ENCODE measurements at regions not wholly inside any gene's neighbourhood (a gene's known extent, or its start where the extent isn't known, plus 50 kb on each side); places are given as distances from the start of the nearest gene placed in this dataset.

DNA sequence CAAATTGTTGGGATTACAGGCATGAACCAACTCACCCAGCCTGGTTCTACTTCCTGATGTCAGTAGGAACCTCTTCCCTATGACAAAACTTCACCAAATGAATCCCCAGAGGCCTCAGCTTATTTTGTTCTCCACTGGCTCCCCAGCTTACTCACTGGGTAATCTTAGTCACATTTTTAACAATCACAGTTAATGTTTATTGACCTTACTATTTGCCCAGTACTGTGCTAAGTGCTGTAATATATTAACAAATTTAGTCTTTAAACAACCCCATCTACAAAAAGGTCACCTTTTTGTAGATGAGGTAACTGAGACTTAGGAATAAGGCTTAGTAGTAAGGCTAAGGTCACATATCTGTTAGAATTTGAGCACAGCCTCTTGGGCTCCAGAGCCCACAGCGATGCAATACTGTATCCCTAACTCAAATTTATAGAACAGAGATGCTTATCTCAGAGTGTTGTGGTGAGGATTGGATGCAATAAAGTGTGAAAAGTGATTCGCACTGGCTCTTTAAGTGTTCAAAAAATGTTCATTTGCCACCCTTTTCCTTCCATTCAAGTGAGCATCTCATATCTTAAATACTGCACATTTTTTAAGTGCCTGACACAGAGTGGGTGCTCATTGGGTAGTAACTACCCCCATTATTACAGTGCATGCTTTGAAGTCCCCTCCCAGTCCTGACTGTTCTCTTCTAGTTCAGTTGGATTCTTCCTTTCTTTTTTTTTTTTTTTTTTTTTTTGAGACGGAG lies 146.4 kb upstream of the ARHGAP5 start:
- TF ChIP-seq CTCF (IDR thresholded peaks at IDR 0.05; ENCODE audit: low read depth, low read length) = no peak
- no peak for TF ChIP-seq EZH2phosphoT487 (IDR thresholded peaks at IDR 0.05; ENCODE audit: low read depth)

Data from OCI-LY3 (cell line).